ENCODE measurements at regions not wholly inside any gene's neighbourhood (a gene's known extent, or its start where the extent isn't known, plus 50 kb on each side); places are given as distances from the start of the nearest gene placed in this dataset.

GRCh38 chr3:5063724-5064123 is 58.4 kb upstream of the ARL8B start:
- Mint-ChIP-seq H3K9me3 (no peaks in the 10 kb centered on the region), H3K4me1 (no peaks in the 10 kb centered on the region), H3K27ac (no peak overlapping the region), H3K4me3 (no peak overlapping the region), H3K27me3 (ENCODE audit: insufficient read depth, low read depth) (peaks cover 2% of the 10 kb centered on the region), H3K36me3 (no peaks in the 10 kb centered on the region)
- Histone ChIP-seq H3K27ac (no peak overlapping the region), H4K20me1 (ENCODE audit: low read depth) (no peaks in the 10 kb centered on the region), H3F3A (ENCODE audit: low read depth) (no peaks in the 10 kb centered on the region), H3K4me2 (no peak overlapping the region), H3K27me3 (no peaks in the 10 kb centered on the region), H3K4me3 (no peak overlapping the region), H2AFZ (replicated peaks) (no peak overlapping the region), H3K4me1 (no peaks in the 10 kb centered on the region), H3K79me2 (ENCODE audit: low read depth) (no peaks in the 10 kb centered on the region), H3K9ac (no peak overlapping the region), H3K36me3 (no peaks in the 10 kb centered on the region), H3K9me3 (ENCODE audit: low read depth) (no peaks in the 10 kb centered on the region)
- TF ChIP-seq CTCF (IDR thresholded peaks at IDR 0.05) (no peak), EZH2 (IDR thresholded peaks at IDR 0.05) (no peak), EZH2phosphoT487 (IDR thresholded peaks at IDR 0.05) (no peak)
- no peak for DNase-seq (ENCODE audit: low spot score)

- no peaks in the 10 kb centered on the region for H3K27me3 Mint-ChIP-seq (ENCODE audit: insufficient read depth, low read depth)
- Histone ChIP-seq H2AFZ (replicated peaks) (no peak overlapping the region), H3K4me3 (no peak overlapping the region), H3K27me3 (no peaks in the 10 kb centered on the region), H4K20me1 (ENCODE audit: low read depth) (no peaks in the 10 kb centered on the region), H3K36me3 (no peaks in the 10 kb centered on the region), H3F3A (ENCODE audit: low read depth) (no peaks in the 10 kb centered on the region), H3K9ac (no peak overlapping the region), H3K4me1 (no peaks in the 10 kb centered on the region), H3K9me3 (ENCODE audit: low read depth) (no peaks in the 10 kb centered on the region), H3K79me2 (ENCODE audit: low read depth) (no peaks in the 10 kb centered on the region), H3K4me2 (no peak overlapping the region), H3K27ac (no peak overlapping the region)
- no peaks in the 10 kb centered on the region for H3K9me3 Mint-ChIP-seq
- H3K36me3 Mint-ChIP-seq = no peaks in the 10 kb centered on the region
- H3K4me1 Mint-ChIP-seq = no peaks in the 10 kb centered on the region
- DNase-seq (ENCODE audit: low spot score) = no peak
- no peak for TF ChIP-seq CTCF (IDR thresholded peaks at IDR 0.05)
- no peak for TF ChIP-seq EZH2phosphoT487 (IDR thresholded peaks at IDR 0.05)
- TF ChIP-seq EZH2 (IDR thresholded peaks at IDR 0.05) = no peak
- H3K4me3 Mint-ChIP-seq = no peak overlapping the region
- H3K27ac Mint-ChIP-seq = no peak overlapping the region
Measured at GRCh38 chr3:5068531-5069050, 53.5 kb upstream of the ARL8B start.

GRCh38 chr3:5069627-5070026 is 52.5 kb upstream of the ARL8B start:
- no peak for DNase-seq (ENCODE audit: low spot score)
- Mint-ChIP-seq H3K27me3 (ENCODE audit: insufficient read depth, low read depth) (no peaks in the 10 kb centered on the region), H3K4me3 (no peak overlapping the region)

More at GRCh38 chr3:5069627-5070026, 52.5 kb upstream of the ARL8B start:
- Histone ChIP-seq H3K4me2 (no peak overlapping the region), H3K4me3 (no peak overlapping the region), H3F3A (ENCODE audit: low read depth) (no peaks in the 10 kb centered on the region), H3K9ac (no peak overlapping the region), H3K27me3 (no peaks in the 10 kb centered on the region), H2AFZ (replicated peaks) (no peak overlapping the region), H4K20me1 (ENCODE audit: low read depth) (no peaks in the 10 kb centered on the region), H3K79me2 (ENCODE audit: low read depth) (no peaks in the 10 kb centered on the region), H3K27ac (no peak overlapping the region), H3K4me1 (no peaks in the 10 kb centered on the region), H3K36me3 (no peaks in the 10 kb centered on the region), H3K9me3 (ENCODE audit: low read depth) (no peaks in the 10 kb centered on the region)
- no peak for TF ChIP-seq CTCF (IDR thresholded peaks at IDR 0.05)
- no peak for TF ChIP-seq EZH2 (IDR thresholded peaks at IDR 0.05)
- TF ChIP-seq EZH2phosphoT487 (IDR thresholded peaks at IDR 0.05) = no peak
- Mint-ChIP-seq H3K36me3 (no peaks in the 10 kb centered on the region), H3K4me1 (no peaks in the 10 kb centered on the region), H3K27ac (no peak overlapping the region), H3K9me3 (no peaks in the 10 kb centered on the region)

Measured in neural progenitor cell (in vitro differentiated cells).